GM23338 (cell line): ENCODE measurements at regions not wholly inside any gene's neighbourhood (a gene's known extent, or its start where the extent isn't known, plus 50 kb on each side); places are given as distances from the start of the nearest gene placed in this dataset.

ENCODE experiments used
- ATAC-seq: fragments of 200-7000 bp; cut with Tn5 transposase; 3 replicates; pipeline ENCODE4 v1.9.1; 2020
- DNase-seq: peaks from one replicate; pipeline ENCODE4 v3.0.0-alpha.2; 2015; ENCODE audit warnings: low spot score
- H2AFZ ChIP-seq: fragments of 200-600 bp; sonication (generic); 2 replicates; pipeline ENCODE4 v1.8.0; 2016; ENCODE audit warnings: antibody characterized with exemption, mild to moderate bottlenecking, moderate library complexity
- H3F3A ChIP-seq: fragments of 200-600 bp; sonication (generic); replicated peaks from 2 replicates; pipeline ENCODE4 v1.8.0; 2017; ENCODE audit warnings: antibody characterized with exemption, mixed run types, low read depth
- H3K27ac ChIP-seq: fragments of 200-600 bp; sonication (generic); 2 replicates; pipeline ENCODE4 v1.6.1; 2016; ENCODE audit warnings: low read depth
- H3K27me3 ChIP-seq: fragments of 200-600 bp; sonication (generic); 2 replicates; pipeline ENCODE4 v1.8.0; 2016; ENCODE audit warnings: mild to moderate bottlenecking, mixed run types, moderate library complexity; ENCODE audit not compliant: insufficient read depth
- H3K36me3 ChIP-seq: fragments of 200-600 bp; sonication (generic); 2 replicates; pipeline ENCODE4 v1.8.0; 2016; ENCODE audit warnings: mild to moderate bottlenecking; ENCODE audit not compliant: insufficient read depth
- H3K4me1 ChIP-seq: fragments of 200-600 bp; sonication (generic); 2 replicates; pipeline ENCODE4 v1.8.0; 2016; ENCODE audit warnings: mild to moderate bottlenecking, moderate library complexity; ENCODE audit not compliant: insufficient read depth
- H3K4me2 ChIP-seq: fragments of 200-600 bp; sonication (generic); 2 replicates; pipeline ENCODE4 v1.7.1; 2017; ENCODE audit warnings: mixed run types
- H3K4me3 ChIP-seq: fragments of 200-600 bp; sonication (generic); 2 replicates; pipeline ENCODE4 v1.6.1; 2016; ENCODE audit warnings: mixed run types
- H3K79me2 ChIP-seq: fragments of 200-600 bp; sonication (generic); replicated peaks from 2 replicates; pipeline ENCODE4 v1.8.0; 2017; ENCODE audit warnings: mild to moderate bottlenecking; ENCODE audit not compliant: insufficient read depth
- H3K9me2 ChIP-seq: fragments of 200-600 bp; sonication (generic); 2 replicates; pipeline ENCODE4 v1.8.0; 2017; ENCODE audit not compliant: insufficient read depth
- H4K20me1 ChIP-seq: fragments of 200-600 bp; sonication (generic); replicated peaks from 2 replicates; pipeline ENCODE4 v1.8.0; 2017; ENCODE audit warnings: mild to moderate bottlenecking; ENCODE audit not compliant: insufficient read depth
- H3K27ac Mint-ChIP-seq: 2 replicates; pipeline ENCODE4 v1.8.0; 2020; ENCODE audit warnings: inconsistent platforms, mild to moderate bottlenecking, moderate library complexity, mixed read lengths
- H3K27me3 Mint-ChIP-seq: 3 replicates; pipeline ENCODE4 v1.8.0; 2022; ENCODE audit warnings: low read depth, mild to moderate bottlenecking, moderate library complexity, mixed read lengths, inconsistent platforms; ENCODE audit not compliant: insufficient read depth, poor library complexity
- H3K36me3 Mint-ChIP-seq: 3 replicates; pipeline ENCODE4 v1.8.0; 2021; ENCODE audit warnings: low read depth, mild to moderate bottlenecking, inconsistent platforms, moderate library complexity, mixed read lengths
- H3K4me1 Mint-ChIP-seq: 3 replicates; pipeline ENCODE4 v1.8.0; 2020; ENCODE audit warnings: mild to moderate bottlenecking, inconsistent platforms, mixed read lengths
- H3K4me3 Mint-ChIP-seq: 3 replicates; pipeline ENCODE4 v1.8.0; 2021; ENCODE audit warnings: moderate library complexity, mild to moderate bottlenecking, inconsistent platforms, mixed read lengths
- H3K9me3 Mint-ChIP-seq: 3 replicates; pipeline ENCODE4 v1.8.0; 2020; ENCODE audit warnings: moderate library complexity, mild to moderate bottlenecking, inconsistent platforms, mixed read lengths
- CREB1 ChIP-seq: fragments of 250-450 bp; sonication (Bioruptor Pico); IDR thresholded peaks from 2 replicates; pipeline ENCODE4 v1.5.0; 2020; ENCODE audit warnings: low read depth, mild to moderate bottlenecking, moderate library complexity
- CTCF ChIP-seq, 2 experiments: fragments of 200-600 bp in 1 of 2; sonication (generic) in 1 of 2; conservative IDR thresholded peaks; 2 replicates each; pipeline versions ENCODE4 v1.5.1 to v1.6.1; 2016 to 2017; ENCODE audit warnings: antibody characterized with exemption in 2 of 2, low read depth in 2 of 2, mild to moderate bottlenecking in 2 of 2, moderate library complexity in 1 of 2
- EZH2 ChIP-seq: fragments of 200-600 bp; sonication (generic); IDR thresholded peaks from one replicate; pipeline ENCODE4 v1.8.0; 2017; ENCODE audit warnings: antibody characterized with exemption, mild to moderate bottlenecking, low read depth; ENCODE audit not compliant: unreplicated experiment
- EZH2phosphoT487 ChIP-seq: fragments of 200-600 bp; sonication (generic); IDR thresholded peaks from one replicate; pipeline ENCODE4 v1.8.1; 2018; ENCODE audit warnings: antibody characterized with exemption; ENCODE audit not compliant: unreplicated experiment
- NANOG ChIP-seq: IDR thresholded peaks from 2 replicates; pipeline ENCODE4 v1.6.1; 2016; ENCODE audit warnings: antibody characterized with exemption, borderline replicate concordance
- STAT1 ChIP-seq: IDR thresholded peaks from one replicate; pipeline ENCODE4 v1.6.1; 2016; ENCODE audit warnings: antibody characterized with exemption; ENCODE audit not compliant: unreplicated experiment
- ZNF114 ChIP-seq: fragments of 250-450 bp; sonication (Bioruptor Pico); IDR thresholded peaks from 2 replicates; pipeline ENCODE4 v1.5.0; 2020; ENCODE audit warnings: mild to moderate bottlenecking, moderate library complexity
- ZNF331 ChIP-seq: fragments of 250-450 bp; sonication (Bioruptor Pico); IDR thresholded peaks from 2 replicates; pipeline ENCODE4 v1.5.0; 2020; ENCODE audit warnings: low read depth, mild to moderate bottlenecking, moderate library complexity
- TF ChIP-seq, protein P1 (sequence below): fragments of 250-450 bp; sonication (Bioruptor Pico); IDR thresholded peaks from 2 replicates; pipeline ENCODE4 v1.5.0; 2020; ENCODE audit warnings: mild to moderate bottlenecking, moderate library complexity

DNA sequence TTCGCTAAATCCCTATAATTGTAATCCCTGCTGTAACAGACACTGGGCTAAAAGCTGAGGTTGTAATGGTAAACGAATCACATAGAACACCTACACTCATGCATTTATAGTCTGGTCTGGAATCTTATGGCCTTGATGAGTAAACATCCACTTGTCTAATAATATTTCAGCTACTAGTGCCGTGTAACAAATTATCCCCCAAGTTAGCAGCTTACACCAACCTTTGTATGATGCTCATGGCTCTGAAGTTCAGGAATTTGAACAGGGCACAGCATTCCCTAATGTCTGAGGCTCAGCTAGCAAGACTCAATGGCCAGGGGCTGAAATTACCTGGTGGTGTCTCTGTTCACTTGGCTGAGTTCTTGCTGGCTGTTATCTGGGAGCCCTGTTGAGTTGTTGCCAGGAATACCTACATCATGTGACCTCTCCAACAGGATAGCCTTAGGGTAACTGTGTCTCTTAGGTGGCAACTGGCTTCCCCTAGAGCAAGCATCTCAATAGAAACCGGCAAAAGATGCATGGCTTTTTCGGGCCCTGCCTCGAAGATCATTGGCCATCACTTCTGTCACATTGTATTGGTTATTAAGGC, 100.9 kb upstream of the TMEM170B start (continued):
- TF ChIP-seq, protein P1, sequence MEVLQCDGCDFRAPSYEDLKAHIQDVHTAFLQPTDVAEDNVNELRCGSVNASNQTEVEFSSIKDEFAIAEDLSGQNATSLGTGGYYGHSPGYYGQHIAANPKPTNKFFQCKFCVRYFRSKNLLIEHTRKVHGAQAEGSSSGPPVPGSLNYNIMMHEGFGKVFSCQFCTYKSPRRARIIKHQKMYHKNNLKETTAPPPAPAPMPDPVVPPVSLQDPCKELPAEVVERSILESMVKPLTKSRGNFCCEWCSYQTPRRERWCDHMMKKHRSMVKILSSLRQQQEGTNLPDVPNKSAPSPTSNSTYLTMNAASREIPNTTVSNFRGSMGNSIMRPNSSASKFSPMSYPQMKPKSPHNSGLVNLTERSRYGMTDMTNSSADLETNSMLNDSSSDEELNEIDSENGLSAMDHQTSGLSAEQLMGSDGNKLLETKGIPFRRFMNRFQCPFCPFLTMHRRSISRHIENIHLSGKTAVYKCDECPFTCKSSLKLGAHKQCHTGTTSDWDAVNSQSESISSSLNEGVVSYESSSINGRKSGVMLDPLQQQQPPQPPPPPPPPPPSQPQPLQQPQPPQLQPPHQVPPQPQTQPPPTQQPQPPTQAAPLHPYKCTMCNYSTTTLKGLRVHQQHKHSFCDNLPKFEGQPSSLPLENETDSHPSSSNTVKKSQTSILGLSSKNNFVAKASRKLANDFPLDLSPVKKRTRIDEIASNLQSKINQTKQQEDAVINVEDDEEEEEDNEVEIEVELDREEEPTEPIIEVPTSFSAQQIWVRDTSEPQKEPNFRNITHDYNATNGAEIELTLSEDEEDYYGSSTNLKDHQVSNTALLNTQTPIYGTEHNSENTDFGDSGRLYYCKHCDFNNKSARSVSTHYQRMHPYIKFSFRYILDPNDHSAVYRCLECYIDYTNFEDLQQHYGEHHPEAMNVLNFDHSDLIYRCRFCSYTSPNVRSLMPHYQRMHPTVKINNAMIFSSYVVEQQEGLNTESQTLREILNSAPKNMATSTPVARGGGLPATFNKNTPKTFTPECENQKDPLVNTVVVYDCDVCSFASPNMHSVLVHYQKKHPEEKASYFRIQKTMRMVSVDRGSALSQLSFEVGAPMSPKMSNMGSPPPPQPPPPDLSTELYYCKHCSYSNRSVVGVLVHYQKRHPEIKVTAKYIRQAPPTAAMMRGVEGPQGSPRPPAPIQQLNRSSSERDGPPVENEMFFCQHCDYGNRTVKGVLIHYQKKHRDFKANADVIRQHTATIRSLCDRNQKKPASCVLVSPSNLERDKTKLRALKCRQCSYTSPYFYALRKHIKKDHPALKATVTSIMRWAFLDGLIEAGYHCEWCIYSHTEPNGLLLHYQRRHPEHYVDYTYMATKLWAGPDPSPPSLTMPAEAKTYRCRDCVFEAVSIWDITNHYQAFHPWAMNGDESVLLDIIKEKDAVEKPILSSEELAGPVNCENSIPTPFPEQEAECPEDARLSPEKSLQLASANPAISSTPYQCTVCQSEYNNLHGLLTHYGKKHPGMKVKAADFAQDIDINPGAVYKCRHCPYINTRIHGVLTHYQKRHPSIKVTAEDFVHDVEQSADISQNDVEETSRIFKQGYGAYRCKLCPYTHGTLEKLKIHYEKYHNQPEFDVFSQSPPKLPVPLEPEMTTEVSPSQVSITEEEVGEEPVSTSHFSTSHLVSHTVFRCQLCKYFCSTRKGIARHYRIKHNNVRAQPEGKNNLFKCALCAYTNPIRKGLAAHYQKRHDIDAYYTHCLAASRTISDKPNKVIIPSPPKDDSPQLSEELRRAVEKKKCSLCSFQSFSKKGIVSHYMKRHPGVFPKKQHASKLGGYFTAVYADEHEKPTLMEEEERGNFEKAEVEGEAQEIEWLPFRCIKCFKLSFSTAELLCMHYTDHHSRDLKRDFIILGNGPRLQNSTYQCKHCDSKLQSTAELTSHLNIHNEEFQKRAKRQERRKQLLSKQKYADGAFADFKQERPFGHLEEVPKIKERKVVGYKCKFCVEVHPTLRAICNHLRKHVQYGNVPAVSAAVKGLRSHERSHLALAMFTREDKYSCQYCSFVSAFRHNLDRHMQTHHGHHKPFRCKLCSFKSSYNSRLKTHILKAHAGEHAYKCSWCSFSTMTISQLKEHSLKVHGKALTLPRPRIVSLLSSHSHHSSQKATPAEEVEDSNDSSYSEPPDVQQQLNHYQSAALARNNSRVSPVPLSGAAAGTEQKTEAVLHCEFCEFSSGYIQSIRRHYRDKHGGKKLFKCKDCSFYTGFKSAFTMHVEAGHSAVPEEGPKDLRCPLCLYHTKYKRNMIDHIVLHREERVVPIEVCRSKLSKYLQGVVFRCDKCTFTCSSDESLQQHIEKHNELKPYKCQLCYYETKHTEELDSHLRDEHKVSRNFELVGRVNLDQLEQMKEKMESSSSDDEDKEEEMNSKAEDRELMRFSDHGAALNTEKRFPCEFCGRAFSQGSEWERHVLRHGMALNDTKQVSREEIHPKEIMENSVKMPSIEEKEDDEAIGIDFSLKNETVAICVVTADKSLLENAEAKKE = no peak
- TF ChIP-seq NANOG (no peak), ZNF114 (CRISPR knock-in tag) (no peak), ZNF331 (no peak), STAT1 (no peak), CREB1 (CRISPR knock-in tag) (no peak), EZH2 (no peak)

GRCh38 chr6:11434565-11435326, 102.8 kb upstream of the TMEM170B start:
- Histone ChIP-seq H3K36me3 (no peaks in the 10 kb centered on the region), H3K27me3 (no peaks in the 10 kb centered on the region), H4K20me1 (no peaks in the 10 kb centered on the region), H3K4me2 (no peak overlapping the region), H2AFZ (no peak overlapping the region), H3K27ac (no peak overlapping the region), H3K79me2 (no peaks in the 10 kb centered on the region), H3K9me2 (0 out of 2 replicates have a peak, but pooled peaks cover 2% of the 10 kb centered on the region), H3K4me3 (no peak overlapping the region), H3K4me1 (peaks cover 6% of the 10 kb centered on the region; the same call in 1 of the 2 replicates), H3F3A (no peaks in the 10 kb centered on the region)
- DNase-seq = no peak
- no peak for ATAC-seq
- Mint-ChIP-seq H3K36me3 (no peaks in the 10 kb centered on the region), H3K4me1 (peaks cover under 1% of the 10 kb centered on the region), H3K27me3 (no peaks in the 10 kb centered on the region), H3K4me3 (no peak overlapping the region), H3K9me3 (no peaks in the 10 kb centered on the region), H3K27ac (no peak overlapping the region)
- TF ChIP-seq EZH2phosphoT487 (no peak), CTCF (conservative IDR thresholded peaks at IDR 0.05; ENCODE audit: low read depth in 2 of 2) (no peak), NANOG (no peak), CREB1 (CRISPR knock-in tag) (no peak), EZH2 (no peak)
